ENCODE measurements at regions not wholly inside any gene's neighbourhood (a gene's known extent, or its start where the extent isn't known, plus 50 kb on each side); places are given as distances from the start of the nearest gene placed in this dataset.

DNA sequence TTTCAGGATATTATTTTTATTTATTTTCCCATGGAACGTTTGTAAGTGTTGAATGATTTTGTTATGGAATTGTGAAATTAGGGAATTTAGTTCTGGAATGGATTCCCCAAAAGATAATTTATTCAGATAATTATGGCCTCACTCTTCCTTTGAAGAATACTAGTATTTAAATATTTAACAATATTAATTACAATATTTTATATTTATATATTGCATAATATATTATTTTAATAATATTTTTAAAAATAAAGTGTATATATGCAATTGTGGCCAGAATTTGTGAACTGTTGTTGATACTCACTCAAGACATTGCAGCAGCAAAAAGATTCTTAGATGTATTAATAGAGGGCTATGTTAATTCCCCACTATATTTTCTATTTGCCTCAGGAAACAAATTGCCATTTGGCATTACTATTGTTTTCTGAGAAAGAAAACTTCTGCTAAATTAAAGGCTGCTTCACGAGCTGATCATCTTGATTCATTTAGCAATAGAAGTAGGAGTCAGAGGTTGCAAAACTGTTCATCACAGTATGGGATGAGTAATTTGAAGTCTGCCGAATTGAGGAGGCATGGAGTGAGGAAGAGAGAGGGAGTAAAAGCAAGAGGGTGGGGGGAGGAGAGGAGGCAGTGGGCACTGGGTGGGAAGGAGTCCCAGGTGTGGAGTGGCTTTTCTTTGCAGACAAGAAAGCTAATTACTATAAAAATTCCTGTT, 729.2 kb downstream of the DHX35 start:
- Histone ChIP-seq H3K36me3 (ENCODE audit: control insufficient read depth in 5 of 5, insufficient read depth in 5 of 5, low read length in 5 of 5) (no peaks in the 10 kb centered on the region), H3K27ac (ENCODE audit: low read depth, low read length) (no peak overlapping the region), H3K4me1 (ENCODE audit: control insufficient read depth in 5 of 5, insufficient read depth in 5 of 5, low read length in 5 of 5) (peaks cover 0 to 23% (median 0%) of the 10 kb centered on the region in 5 donors), H3K4me3 (ENCODE audit: low read depth in 1 of 5, low read length in 5 of 5) (no peak overlapping the region), H3K27me3 (ENCODE audit: control insufficient read depth in 5 of 5, insufficient read depth in 4 of 5, low read length in 5 of 5) (no peaks in the 10 kb centered on the region), H3K9me3 (ENCODE audit: control insufficient read depth in 5 of 5, low read length in 5 of 5) (no peaks in the 10 kb centered on the region), H3K9ac (ENCODE audit: low read length in 5 of 5) (no peak overlapping the region)

DNA sequence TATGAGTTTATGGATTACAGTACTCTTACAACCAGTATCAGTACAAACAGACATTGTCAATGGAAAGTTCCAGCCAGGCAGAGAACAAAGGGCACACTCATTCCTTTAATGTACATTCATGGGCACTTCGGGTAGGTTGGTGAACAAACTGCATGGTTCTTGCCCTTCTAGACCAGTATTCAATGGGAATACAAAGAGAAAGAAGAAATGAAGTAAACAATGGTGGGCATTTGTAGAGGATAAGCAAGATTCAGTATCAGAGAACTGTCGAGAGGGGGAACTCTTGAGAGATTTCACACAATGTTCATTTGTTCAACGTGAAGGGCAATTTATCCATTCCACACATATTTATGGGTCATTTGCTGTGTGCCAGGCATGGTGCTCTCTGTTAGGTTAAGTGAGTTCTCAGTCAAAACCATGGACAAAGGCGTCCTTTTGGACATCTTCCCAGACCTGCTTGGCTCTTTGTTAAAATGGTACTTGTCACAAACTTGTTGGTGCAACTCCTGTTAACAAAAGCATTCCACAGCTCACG, 714.8 kb downstream of the DHX35 start:
- Histone ChIP-seq H3K36me3 (ENCODE audit: control insufficient read depth in 5 of 5, insufficient read depth in 5 of 5, low read length in 5 of 5) (no peaks in the 10 kb centered on the region), H3K27ac (ENCODE audit: low read depth, low read length) (no peak overlapping the region), H3K4me1 (ENCODE audit: control insufficient read depth in 5 of 5, insufficient read depth in 5 of 5, low read length in 5 of 5) (peaks cover 0 to 3% (median 0%) of the 10 kb centered on the region in 5 donors), H3K4me3 (ENCODE audit: low read depth in 1 of 5, low read length in 5 of 5) (no peak overlapping the region), H3K9me3 (ENCODE audit: control insufficient read depth in 5 of 5, low read length in 5 of 5) (peaks cover 0 to 8% (median 0%) of the 10 kb centered on the region in 5 donors), H3K9ac (ENCODE audit: low read length in 5 of 5) (no peak overlapping the region), H3K27me3 (ENCODE audit: control insufficient read depth in 5 of 5, insufficient read depth in 4 of 5, low read length in 5 of 5) (no peaks in the 10 kb centered on the region)

DNA sequence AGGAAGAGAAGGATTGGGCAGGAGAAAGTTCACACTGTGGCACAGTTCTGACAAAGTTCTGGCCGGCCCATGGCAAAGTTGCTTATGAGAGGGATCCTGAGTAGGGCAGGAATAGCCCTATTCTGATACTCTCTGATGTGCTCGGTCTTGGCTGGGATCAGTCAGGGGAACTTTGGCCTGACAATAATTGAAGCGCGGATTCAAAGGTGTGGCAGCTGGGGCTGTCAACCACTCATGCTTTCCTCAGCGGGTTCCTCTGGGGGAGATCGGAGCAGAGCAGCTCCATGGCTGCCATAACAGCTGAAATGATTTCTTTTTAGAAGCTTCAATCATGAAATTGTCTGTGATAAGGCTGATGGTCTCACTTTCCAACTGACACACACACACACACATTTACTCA, 714.1 kb downstream of the DHX35 start:
- no peak overlapping the region for H3K4me3 ChIP-seq (ENCODE audit: low read depth in 1 of 5, low read length in 5 of 5)
- H3K36me3 ChIP-seq (ENCODE audit: control insufficient read depth in 5 of 5, insufficient read depth in 5 of 5, low read length in 5 of 5), result no peaks in the 10 kb centered on the region
- H3K4me1 ChIP-seq (ENCODE audit: control insufficient read depth in 5 of 5, insufficient read depth in 5 of 5, low read length in 5 of 5), result peaks cover 0 to 3% (median 0%) of the 10 kb centered on the region in 5 donors
- no peaks in the 10 kb centered on the region for H3K27me3 ChIP-seq (ENCODE audit: control insufficient read depth in 5 of 5, insufficient read depth in 4 of 5, low read length in 5 of 5)
- H3K9me3 ChIP-seq (ENCODE audit: control insufficient read depth in 5 of 5, low read length in 5 of 5), result peaks cover 0 to 8% (median 0%) of the 10 kb centered on the region in 5 donors
- H3K9ac ChIP-seq (ENCODE audit: low read length in 5 of 5), result no peak overlapping the region
- no peak overlapping the region for H3K27ac ChIP-seq (ENCODE audit: low read depth, low read length)

DNA sequence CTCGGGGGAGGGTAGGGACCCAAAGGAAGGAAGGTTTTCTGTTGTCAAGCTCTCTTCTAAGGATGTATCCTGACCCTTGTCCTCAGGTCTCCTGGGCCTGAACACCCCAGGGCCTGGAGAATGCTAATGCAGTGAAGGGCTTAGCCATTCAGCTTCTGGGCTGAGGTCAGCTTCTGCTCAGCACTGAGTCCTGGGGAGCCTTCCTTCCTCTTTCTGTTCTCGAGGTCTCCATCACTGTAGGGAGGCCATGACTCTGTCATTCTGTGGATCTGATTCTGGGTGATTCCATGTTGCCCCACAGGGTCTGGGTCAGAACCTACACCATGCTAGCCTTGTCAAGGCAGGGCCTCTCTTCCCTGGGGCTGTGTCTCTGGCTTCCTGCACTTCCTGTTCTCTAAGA, 712.7 kb downstream of the DHX35 start:
- Histone ChIP-seq H3K9me3 (ENCODE audit: control insufficient read depth in 5 of 5, low read length in 5 of 5) (no peaks in the 10 kb centered on the region), H3K9ac (ENCODE audit: low read length in 5 of 5) (no peak overlapping the region), H3K4me1 (ENCODE audit: control insufficient read depth in 5 of 5, insufficient read depth in 5 of 5, low read length in 5 of 5) (peaks cover 0 to 3% (median 0%) of the 10 kb centered on the region in 5 donors), H3K27ac (ENCODE audit: low read depth, low read length) (no peak overlapping the region), H3K36me3 (ENCODE audit: control insufficient read depth in 5 of 5, insufficient read depth in 5 of 5, low read length in 5 of 5) (no peaks in the 10 kb centered on the region), H3K27me3 (ENCODE audit: control insufficient read depth in 5 of 5, insufficient read depth in 4 of 5, low read length in 5 of 5) (no peaks in the 10 kb centered on the region), H3K4me3 (ENCODE audit: low read depth in 1 of 5, low read length in 5 of 5) (no peak overlapping the region)

DNA sequence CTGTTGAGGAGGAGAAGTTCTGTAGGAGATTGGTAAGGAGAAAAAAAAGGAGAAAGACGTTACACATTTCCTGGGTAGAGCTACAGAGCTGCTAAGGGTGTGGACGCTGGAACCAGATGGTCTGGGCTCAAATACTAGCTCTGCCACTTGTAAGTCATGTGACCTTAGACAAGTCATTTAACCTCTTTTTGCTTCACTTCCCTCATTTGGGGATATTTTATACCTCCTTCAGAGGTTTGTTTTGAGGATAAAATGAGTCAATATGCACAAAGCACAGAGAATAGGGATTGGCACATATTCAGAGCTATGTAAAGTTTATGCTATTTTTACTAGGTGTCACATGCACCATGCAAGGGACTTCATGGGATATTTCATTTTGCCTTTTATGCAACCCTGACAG, 708.8 kb downstream of the DHX35 start:
- Histone ChIP-seq H3K9ac (ENCODE audit: low read length in 5 of 5) (no peak overlapping the region), H3K36me3 (ENCODE audit: control insufficient read depth in 5 of 5, insufficient read depth in 5 of 5, low read length in 5 of 5) (no peaks in the 10 kb centered on the region), H3K4me3 (ENCODE audit: low read depth in 1 of 5, low read length in 5 of 5) (no peak overlapping the region), H3K4me1 (ENCODE audit: control insufficient read depth in 5 of 5, insufficient read depth in 5 of 5, low read length in 5 of 5) (peaks cover 0 to 3% (median 0%) of the 10 kb centered on the region in 5 donors), H3K27ac (ENCODE audit: low read depth, low read length) (no peak overlapping the region), H3K9me3 (ENCODE audit: control insufficient read depth in 5 of 5, low read length in 5 of 5) (no peaks in the 10 kb centered on the region), H3K27me3 (ENCODE audit: control insufficient read depth in 5 of 5, insufficient read depth in 4 of 5, low read length in 5 of 5) (no peaks in the 10 kb centered on the region)

GRCh38 chr20:39669659-39670058, 707.5 kb downstream of the DHX35 start:
- H3K9ac ChIP-seq (ENCODE audit: low read length in 5 of 5), result no peak overlapping the region
- H3K36me3 ChIP-seq (ENCODE audit: control insufficient read depth in 5 of 5, insufficient read depth in 5 of 5, low read length in 5 of 5), result no peaks in the 10 kb centered on the region
- H3K4me3 ChIP-seq (ENCODE audit: low read depth in 1 of 5, low read length in 5 of 5), result no peak overlapping the region
- no peak overlapping the region for H3K27ac ChIP-seq (ENCODE audit: low read depth, low read length)
- no peaks in the 10 kb centered on the region for H3K9me3 ChIP-seq (ENCODE audit: control insufficient read depth in 5 of 5, low read length in 5 of 5)
- H3K4me1 ChIP-seq (ENCODE audit: control insufficient read depth in 5 of 5, insufficient read depth in 5 of 5, low read length in 5 of 5), result peaks cover 0 to under 1% (median 0%) of the 10 kb centered on the region in 5 donors
- H3K27me3 ChIP-seq (ENCODE audit: control insufficient read depth in 5 of 5, insufficient read depth in 4 of 5, low read length in 5 of 5), result no peaks in the 10 kb centered on the region

DNA sequence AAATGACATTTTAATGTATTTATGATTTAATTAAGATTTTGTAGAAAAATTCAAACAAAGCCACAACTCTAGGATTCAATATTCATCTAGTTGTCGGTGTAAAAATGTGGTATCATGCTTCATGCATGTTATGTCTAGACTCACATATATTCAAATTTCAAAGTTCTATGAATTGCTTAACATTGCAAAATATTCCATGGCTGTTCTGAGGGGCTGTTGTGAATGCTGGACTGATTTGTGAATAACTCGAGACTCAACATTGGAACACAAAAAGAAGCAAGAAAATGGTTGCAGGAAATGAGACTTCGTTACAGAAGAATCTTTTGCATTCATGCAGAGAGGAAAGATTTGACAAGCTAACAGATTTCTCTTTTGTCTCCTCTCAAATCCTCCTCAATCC, 705.9 kb downstream of the DHX35 start:
- Histone ChIP-seq H3K27ac (ENCODE audit: low read depth, low read length) (no peak overlapping the region), H3K36me3 (ENCODE audit: control insufficient read depth in 5 of 5, insufficient read depth in 5 of 5, low read length in 5 of 5) (no peaks in the 10 kb centered on the region), H3K9ac (ENCODE audit: low read length in 5 of 5) (no peak overlapping the region), H3K27me3 (ENCODE audit: control insufficient read depth in 5 of 5, insufficient read depth in 4 of 5, low read length in 5 of 5) (peaks cover 0 to 4% (median 0%) of the 10 kb centered on the region in 5 donors), H3K4me1 (ENCODE audit: control insufficient read depth in 5 of 5, insufficient read depth in 5 of 5, low read length in 5 of 5) (no peaks in the 10 kb centered on the region), H3K9me3 (ENCODE audit: control insufficient read depth in 5 of 5, low read length in 5 of 5) (no peaks in the 10 kb centered on the region), H3K4me3 (ENCODE audit: low read depth in 1 of 5, low read length in 5 of 5) (no peak overlapping the region)

DNA sequence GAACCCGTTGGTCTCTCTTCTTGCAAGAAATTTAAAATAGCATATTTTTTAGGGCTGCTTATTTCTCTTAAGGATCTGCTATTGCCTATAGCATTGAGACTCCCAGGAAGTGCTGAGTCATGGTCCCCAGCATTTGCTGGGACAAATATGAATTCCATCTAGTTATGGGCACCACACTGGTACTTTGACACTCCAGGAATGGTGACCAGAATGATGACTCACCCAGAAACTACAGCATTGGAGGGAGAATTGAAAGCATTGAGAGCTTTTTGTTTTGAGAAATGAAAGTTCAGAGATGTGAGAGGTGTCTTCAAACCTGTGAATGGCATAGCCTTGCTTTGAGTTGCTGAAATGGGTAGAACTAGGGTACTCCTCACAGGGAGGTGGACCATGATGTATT, 699.7 kb downstream of the DHX35 start:
- Histone ChIP-seq H3K27me3 (ENCODE audit: control insufficient read depth in 5 of 5, insufficient read depth in 4 of 5, low read length in 5 of 5) (peaks cover 0 to 4% (median 0%) of the 10 kb centered on the region in 5 donors), H3K4me3 (ENCODE audit: low read depth in 1 of 5, low read length in 5 of 5) (no peak overlapping the region), H3K9me3 (ENCODE audit: control insufficient read depth in 5 of 5, low read length in 5 of 5) (no peaks in the 10 kb centered on the region), H3K27ac (ENCODE audit: low read depth, low read length) (no peak overlapping the region), H3K9ac (ENCODE audit: low read length in 5 of 5) (no peak overlapping the region), H3K36me3 (ENCODE audit: control insufficient read depth in 5 of 5, insufficient read depth in 5 of 5, low read length in 5 of 5) (no peaks in the 10 kb centered on the region), H3K4me1 (ENCODE audit: control insufficient read depth in 5 of 5, insufficient read depth in 5 of 5, low read length in 5 of 5) (no peaks in the 10 kb centered on the region)

GRCh38 chr20:39660965-39661364, 698.8 kb downstream of the DHX35 start:
- H3K4me1 ChIP-seq (ENCODE audit: control insufficient read depth in 5 of 5, insufficient read depth in 5 of 5, low read length in 5 of 5), result no peaks in the 10 kb centered on the region
- H3K27ac ChIP-seq (ENCODE audit: low read depth, low read length), result no peak overlapping the region

GRCh38 chr20:39660226-39660625, 698.1 kb downstream of the DHX35 start:
- Histone ChIP-seq H3K4me1 (ENCODE audit: control insufficient read depth in 5 of 5, insufficient read depth in 5 of 5, low read length in 5 of 5) (no peaks in the 10 kb centered on the region), H3K9ac (ENCODE audit: low read length in 5 of 5) (no peak overlapping the region), H3K36me3 (ENCODE audit: control insufficient read depth in 5 of 5, insufficient read depth in 5 of 5, low read length in 5 of 5) (no peaks in the 10 kb centered on the region), H3K27me3 (ENCODE audit: control insufficient read depth in 5 of 5, insufficient read depth in 4 of 5, low read length in 5 of 5) (peaks cover 0 to 4% (median 0%) of the 10 kb centered on the region in 5 donors), H3K9me3 (ENCODE audit: control insufficient read depth in 5 of 5, low read length in 5 of 5) (no peaks in the 10 kb centered on the region), H3K27ac (ENCODE audit: low read depth, low read length) (no peak overlapping the region), H3K4me3 (ENCODE audit: low read depth in 1 of 5, low read length in 5 of 5) (no peak overlapping the region)

More at GRCh38 chr20:39660965-39661364, 698.8 kb downstream of the DHX35 start:
- Histone ChIP-seq H3K9ac (ENCODE audit: low read length in 5 of 5) (no peak overlapping the region), H3K9me3 (ENCODE audit: control insufficient read depth in 5 of 5, low read length in 5 of 5) (no peaks in the 10 kb centered on the region), H3K36me3 (ENCODE audit: control insufficient read depth in 5 of 5, insufficient read depth in 5 of 5, low read length in 5 of 5) (no peaks in the 10 kb centered on the region), H3K27me3 (ENCODE audit: control insufficient read depth in 5 of 5, insufficient read depth in 4 of 5, low read length in 5 of 5) (peaks cover 0 to 4% (median 0%) of the 10 kb centered on the region in 5 donors), H3K4me3 (ENCODE audit: low read depth in 1 of 5, low read length in 5 of 5) (no peak overlapping the region)

Data from subcutaneous abdominal adipose tissue (tissue), 5 donors.